ENCODE measurements at regions not wholly inside any gene's neighbourhood (a gene's known extent, or its start where the extent isn't known, plus 50 kb on each side); places are given as distances from the start of the nearest gene placed in this dataset.

GRCh38 chr4:108367751-108368150 is 199.0 kb upstream of the LEF1 start:
- H3K4me1 ChIP-seq (replicated peaks) = no peaks in the 10 kb centered on the region
- H3K4me3 ChIP-seq = no peak overlapping the region
- no peak overlapping the region for H3K27ac ChIP-seq
- no peaks in the 10 kb centered on the region for H3K27me3 ChIP-seq (replicated peaks; ENCODE audit: insufficient read depth)
- H3K36me3 ChIP-seq = no peaks in the 10 kb centered on the region
- WGBS = 87% methylated on average over 2 of the region's 2 CpGs
- no peaks in the 10 kb centered on the region for H3K9me3 ChIP-seq
- TF ChIP-seq POLR2AphosphoS5 (IDR thresholded peaks at IDR 0.05) (no peak), POLR2A (IDR thresholded peaks at IDR 0.05) (no peak)
- TF ChIP-seq, protein P1, sequence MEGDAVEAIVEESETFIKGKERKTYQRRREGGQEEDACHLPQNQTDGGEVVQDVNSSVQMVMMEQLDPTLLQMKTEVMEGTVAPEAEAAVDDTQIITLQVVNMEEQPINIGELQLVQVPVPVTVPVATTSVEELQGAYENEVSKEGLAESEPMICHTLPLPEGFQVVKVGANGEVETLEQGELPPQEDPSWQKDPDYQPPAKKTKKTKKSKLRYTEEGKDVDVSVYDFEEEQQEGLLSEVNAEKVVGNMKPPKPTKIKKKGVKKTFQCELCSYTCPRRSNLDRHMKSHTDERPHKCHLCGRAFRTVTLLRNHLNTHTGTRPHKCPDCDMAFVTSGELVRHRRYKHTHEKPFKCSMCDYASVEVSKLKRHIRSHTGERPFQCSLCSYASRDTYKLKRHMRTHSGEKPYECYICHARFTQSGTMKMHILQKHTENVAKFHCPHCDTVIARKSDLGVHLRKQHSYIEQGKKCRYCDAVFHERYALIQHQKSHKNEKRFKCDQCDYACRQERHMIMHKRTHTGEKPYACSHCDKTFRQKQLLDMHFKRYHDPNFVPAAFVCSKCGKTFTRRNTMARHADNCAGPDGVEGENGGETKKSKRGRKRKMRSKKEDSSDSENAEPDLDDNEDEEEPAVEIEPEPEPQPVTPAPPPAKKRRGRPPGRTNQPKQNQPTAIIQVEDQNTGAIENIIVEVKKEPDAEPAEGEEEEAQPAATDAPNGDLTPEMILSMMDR (IDR thresholded peaks at IDR 0.05) = no peak
- no peak for DNase-seq (ENCODE audit: low spot score)
- intact Hi-C loops (cut with DNase I) = no loop called here

DNA sequence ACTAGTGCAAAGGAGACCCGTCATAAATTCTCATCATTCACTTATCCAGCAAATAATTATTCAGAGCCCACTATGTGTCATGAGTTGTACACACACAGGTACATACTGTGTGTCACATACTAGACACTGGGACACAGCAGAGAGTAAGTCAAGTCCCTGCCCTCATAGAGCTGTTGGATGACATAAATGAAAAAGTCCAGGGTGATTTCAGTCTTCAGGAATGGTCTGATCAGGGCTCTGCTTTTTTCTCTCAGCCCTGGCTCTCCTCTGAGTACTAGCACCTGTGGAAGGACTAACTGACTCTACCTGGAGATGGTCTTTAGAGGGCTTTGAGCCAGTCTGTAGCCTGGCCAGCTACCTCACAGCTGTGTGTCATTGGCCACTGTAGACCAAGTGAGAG is 198.0 kb upstream of the LEF1 start:
- Histone ChIP-seq H3K36me3 (no peaks in the 10 kb centered on the region), H3K9me3 (no peaks in the 10 kb centered on the region), H3K27me3 (replicated peaks; ENCODE audit: insufficient read depth) (no peaks in the 10 kb centered on the region), H3K4me3 (no peak overlapping the region), H3K27ac (no peak overlapping the region), H3K4me1 (replicated peaks) (no peaks in the 10 kb centered on the region)
- DNase-seq (ENCODE audit: low spot score) = no peak
- 95% methylated on average over 1 of the region's 1 CpG for WGBS
- TF ChIP-seq, protein P1 (IDR thresholded peaks at IDR 0.05) = no peak
- no peak for TF ChIP-seq POLR2A (IDR thresholded peaks at IDR 0.05)
- TF ChIP-seq POLR2AphosphoS5 (IDR thresholded peaks at IDR 0.05) = no peak
- intact Hi-C loops (cut with DNase I) = no loop called here

GRCh38 chr4:108365551-108365950 is 196.8 kb upstream of the LEF1 start:
- Histone ChIP-seq H3K27me3 (replicated peaks; ENCODE audit: insufficient read depth) (no peaks in the 10 kb centered on the region), H3K9me3 (no peaks in the 10 kb centered on the region), H3K36me3 (no peaks in the 10 kb centered on the region), H3K27ac (no peak overlapping the region), H3K4me3 (no peak overlapping the region), H3K4me1 (replicated peaks) (peaks cover 3% of the 10 kb centered on the region)
- 71% methylated on average over 7 of the region's 7 CpGs for WGBS
- no peak for TF ChIP-seq POLR2A (IDR thresholded peaks at IDR 0.05)
- no peak for TF ChIP-seq POLR2AphosphoS5 (IDR thresholded peaks at IDR 0.05)
- TF ChIP-seq, protein P1 (IDR thresholded peaks at IDR 0.05) = no peak
- intact Hi-C loops (cut with DNase I) = no loop called here
- no peak for DNase-seq (ENCODE audit: low spot score)

DNA sequence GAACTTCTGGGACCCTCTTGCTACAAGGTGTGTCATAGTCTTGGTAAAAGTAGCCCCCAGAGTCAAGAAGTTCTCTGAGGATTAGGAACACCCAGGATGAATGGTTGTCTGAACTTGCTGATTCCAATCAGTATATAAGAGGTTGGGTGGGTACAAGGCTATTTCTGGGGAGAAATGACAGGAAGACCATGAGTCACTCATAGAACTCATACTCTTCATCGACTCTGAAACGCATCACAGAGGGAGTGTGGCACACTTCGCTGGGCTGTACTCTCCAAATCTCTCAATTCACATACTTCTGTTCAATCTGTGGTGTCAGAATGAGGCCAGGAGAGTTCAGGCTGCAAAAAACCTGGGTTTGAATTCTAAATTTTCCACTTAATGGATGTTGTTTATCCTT is 193.2 kb upstream of the LEF1 start:
- no peak overlapping the region for H3K4me3 ChIP-seq
- intact Hi-C loops (cut with DNase I) = no loop called here
- H3K36me3 ChIP-seq = no peaks in the 10 kb centered on the region
- no peak overlapping the region for H3K27ac ChIP-seq
- peaks cover 3% of the 10 kb centered on the region for H3K4me1 ChIP-seq (replicated peaks)
- no peak for TF ChIP-seq POLR2A (IDR thresholded peaks at IDR 0.05)
- no peak for TF ChIP-seq POLR2AphosphoS5 (IDR thresholded peaks at IDR 0.05)
- TF ChIP-seq, protein P1 (IDR thresholded peaks at IDR 0.05) = no peak
- 93% methylated on average over 3 of the region's 3 CpGs for WGBS
- H3K27me3 ChIP-seq (replicated peaks; ENCODE audit: insufficient read depth) = no peaks in the 10 kb centered on the region
- DNase-seq (ENCODE audit: low spot score) = no peak
- no peaks in the 10 kb centered on the region for H3K9me3 ChIP-seq

- WGBS = 7% methylated on average over 2 of the region's 2 CpGs
- Histone ChIP-seq H3K9me3 (no peaks in the 10 kb centered on the region), H3K4me3 (no peak overlapping the region), H3K4me1 (replicated peaks) (peaks cover 3% of the 10 kb centered on the region), H3K27me3 (replicated peaks; ENCODE audit: insufficient read depth) (no peaks in the 10 kb centered on the region), H3K27ac (no peak overlapping the region), H3K36me3 (no peaks in the 10 kb centered on the region)
- TF ChIP-seq POLR2AphosphoS5 (IDR thresholded peaks at IDR 0.05) = no peak
- intact Hi-C loops (cut with DNase I) = no loop called here
- DNase-seq (ENCODE audit: low spot score) = no peak
Measured at GRCh38 chr4:108361446-108361820, 192.7 kb upstream of the LEF1 start.

Measured in prostate gland (tissue), 2 donors.